Fibroblast of lung (primary cell): ENCODE measurements at regions not wholly inside any gene's neighbourhood (a gene's known extent, or its start where the extent isn't known, plus 50 kb on each side); places are given as distances from the start of the nearest gene placed in this dataset.

Experiments used
- DNase-seq, 2 donors: peaks; one replicate each; pipeline versions ENCODE4 v3.0.0 to v3.0.0-alpha.2; 2010; ENCODE audit warnings: low read depth in 2 of 2
- H2AFZ ChIP-seq: 2 replicates; pipeline ENCODE4 v1.5.1; 2012; ENCODE audit warnings: low read length, control low read depth, inconsistent platforms
- H3K27ac ChIP-seq: 2 replicates; pipeline ENCODE4 v1.5.1; 2011; ENCODE audit warnings: low read length, control low read depth; ENCODE audit not compliant: insufficient read depth
- H3K27me3 ChIP-seq: 2 replicates; pipeline ENCODE4 v1.5.1; 2011; ENCODE audit warnings: mild to moderate bottlenecking, low read length; ENCODE audit not compliant: control insufficient read depth, insufficient read depth
- H3K36me3 ChIP-seq: 2 replicates; pipeline ENCODE4 v1.5.1; 2011; ENCODE audit warnings: low read length; ENCODE audit not compliant: control insufficient read depth, insufficient read depth
- H3K4me1 ChIP-seq: 2 replicates; pipeline ENCODE4 v1.5.1; 2011; ENCODE audit warnings: low read length; ENCODE audit not compliant: control insufficient read depth, insufficient read depth; ENCODE audit errors: extremely low read depth
- H3K4me2 ChIP-seq: 2 replicates; pipeline ENCODE4 v1.5.1; 2011; ENCODE audit warnings: low read length, control low read depth; ENCODE audit not compliant: insufficient read depth; ENCODE audit errors: extremely low read depth
- H3K4me3 ChIP-seq, 4 experiments: fragments of 200-600 bp in 1 of 4; sonication (generic) in 1 of 4; replicated peaks in 1 of 4; 2 replicates each; pipeline ENCODE4 v1.5.1; 2011 to 2016; ENCODE audit warnings: low read length in 4 of 4, low read depth in 3 of 4, mild to moderate bottlenecking in 3 of 4, control low read depth in 2 of 4, inconsistent platforms in 1 of 4, mixed read lengths in 1 of 4; ENCODE audit not compliant: insufficient read depth in 1 of 4; ENCODE audit errors: control extremely low read depth in 1 of 4
- H3K79me2 ChIP-seq: 2 replicates; pipeline ENCODE4 v1.5.1; 2012; ENCODE audit warnings: mild to moderate bottlenecking, low read length, inconsistent platforms; ENCODE audit not compliant: control insufficient read depth, insufficient read depth
- H3K9ac ChIP-seq: 2 replicates; pipeline ENCODE4 v1.5.1; 2011; ENCODE audit warnings: mild to moderate bottlenecking, low read length, control low read depth; ENCODE audit not compliant: insufficient read depth
- H3K9me3 ChIP-seq: 2 replicates; pipeline ENCODE4 v1.5.1; 2012; ENCODE audit warnings: low read depth, low read length; ENCODE audit not compliant: control insufficient read depth, insufficient read depth
- H4K20me1 ChIP-seq: 2 replicates; pipeline ENCODE4 v1.5.1; 2011; ENCODE audit warnings: low read length; ENCODE audit not compliant: control insufficient read depth, insufficient read depth; ENCODE audit errors: extremely low read depth
- CTCF ChIP-seq, 2 donors: IDR thresholded peaks in 1 of 2; conservative IDR thresholded peaks in 1 of 2; 1 replicate in 1 of 2; 2 replicates in 1 of 2; pipeline ENCODE4 v1.5.1; 2011 to 2012; ENCODE audit warnings: low read length in 2 of 2, control low read depth in 1 of 2, inconsistent platforms in 1 of 2, low read depth in 1 of 2, mild to moderate bottlenecking in 1 of 2
- EZH2 ChIP-seq: IDR thresholded peaks from 2 replicates; pipeline ENCODE4 v1.5.1; 2012; ENCODE audit warnings: low read length, control low read depth, mild to moderate bottlenecking; ENCODE audit errors: missing control alignments

DNA sequence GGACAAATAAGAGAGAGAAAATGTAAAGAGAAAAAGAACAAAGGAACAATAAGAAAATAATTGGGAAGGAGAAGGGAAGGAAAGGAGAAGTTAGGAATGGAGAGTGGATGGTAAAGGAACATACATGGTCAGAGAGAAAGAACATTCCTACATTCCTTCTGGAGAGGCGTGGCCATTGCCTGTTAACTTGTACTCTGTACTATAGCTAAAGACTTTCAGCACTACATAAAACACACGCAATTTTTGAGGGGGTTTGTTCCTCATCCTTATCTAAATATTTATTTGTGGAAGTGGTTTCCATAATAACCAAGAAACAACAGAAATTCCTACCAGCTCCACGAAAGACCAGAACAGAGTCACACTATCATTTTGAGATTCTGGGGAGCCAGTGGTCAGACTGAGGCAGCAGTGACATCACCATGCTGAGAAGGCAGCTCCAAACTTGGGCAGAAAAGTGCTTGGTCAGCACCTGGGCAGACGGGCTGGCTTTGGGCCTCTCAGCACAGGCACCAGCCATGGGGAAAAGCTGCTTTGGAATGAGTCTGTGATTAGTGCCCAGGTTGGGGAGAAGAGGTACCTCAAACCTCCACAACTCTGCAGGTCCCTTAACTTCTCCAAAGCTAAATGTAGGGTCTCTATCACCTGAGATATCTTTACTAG is 125.9 kb upstream of the NTF3 start:
- Histone ChIP-seq H3K9ac (no peak overlapping the region), H3K79me2 (no peaks in the 10 kb centered on the region), H3K9me3 (no peaks in the 10 kb centered on the region), H2AFZ (no peak overlapping the region), H4K20me1 (no peaks in the 10 kb centered on the region), H3K27ac (no peak overlapping the region), H3K4me3 (no peak overlapping the region), H3K27me3 (no peaks in the 10 kb centered on the region), H3K4me1 (no peaks in the 10 kb centered on the region), H3K36me3 (no peaks in the 10 kb centered on the region), H3K4me2 (no peak overlapping the region)
- DNase-seq, result no peak
- TF ChIP-seq CTCF (conservative IDR thresholded peaks at IDR 0.05 in 1 of 2, IDR thresholded peaks at IDR 0.05 in 1 of 2; ENCODE audit: low read depth in 1 of 2, low read length in 2 of 2), result no peak
- TF ChIP-seq EZH2, result no peak

GRCh38 chr12:5307065-5307464 is 124.8 kb upstream of the NTF3 start:
- TF ChIP-seq CTCF (conservative IDR thresholded peaks at IDR 0.05 in 1 of 2, IDR thresholded peaks at IDR 0.05 in 1 of 2; ENCODE audit: low read depth in 1 of 2, low read length in 2 of 2), result no peak
- TF ChIP-seq EZH2, result no peak
- Histone ChIP-seq H3K27me3 (no peaks in the 10 kb centered on the region), H3K27ac (no peak overlapping the region), H3K4me2 (no peak overlapping the region), H3K4me3 (no peak overlapping the region), H3K9ac (no peak overlapping the region), H3K9me3 (no peaks in the 10 kb centered on the region), H4K20me1 (no peaks in the 10 kb centered on the region), H3K79me2 (no peaks in the 10 kb centered on the region), H3K36me3 (no peaks in the 10 kb centered on the region), H3K4me1 (no peaks in the 10 kb centered on the region), H2AFZ (no peak overlapping the region)
- DNase-seq, result no peak

GRCh38 chr12:5308216-5308615 is 123.7 kb upstream of the NTF3 start:
- Histone ChIP-seq H3K27ac (no peak overlapping the region), H3K9me3 (no peaks in the 10 kb centered on the region), H3K4me1 (no peaks in the 10 kb centered on the region), H3K4me2 (no peak overlapping the region), H4K20me1 (no peaks in the 10 kb centered on the region), H3K27me3 (no peaks in the 10 kb centered on the region), H3K36me3 (no peaks in the 10 kb centered on the region), H3K79me2 (no peaks in the 10 kb centered on the region), H3K9ac (no peak overlapping the region), H3K4me3 (no peak overlapping the region), H2AFZ (no peak overlapping the region)
- TF ChIP-seq EZH2 (no peak), CTCF (conservative IDR thresholded peaks at IDR 0.05 in 1 of 2, IDR thresholded peaks at IDR 0.05 in 1 of 2; ENCODE audit: low read depth in 1 of 2, low read length in 2 of 2) (no peak)
- no peak for DNase-seq
